Keratinocyte (primary cell): ENCODE measurements at regions not wholly inside any gene's neighbourhood (a gene's known extent, or its start where the extent isn't known, plus 50 kb on each side); places are given as distances from the start of the nearest gene placed in this dataset.

ENCODE experiments used
- DNase-seq: peaks from one replicate; pipeline ENCODE4 v3.0.0-alpha.2; 2011; ENCODE audit warnings: low read depth, missing footprints, low spot score
- FAIRE-seq: peaks from 2 replicates; lab custom pipeline; 2011; peaks lifted over from hg19 to GRCh38; lab: Jason Lieb, UNC
- H2AFZ ChIP-seq: 2 replicates; pipeline ENCODE4 v1.6.0; 2012; ENCODE audit warnings: low read length, control low read depth, inconsistent platforms; ENCODE audit not compliant: control insufficient read depth
- H3K27ac ChIP-seq: 2 replicates; pipeline ENCODE4 v1.5.1; 2011; ENCODE audit warnings: low read length; ENCODE audit not compliant: control insufficient read depth, insufficient read depth
- H3K27me3 ChIP-seq: 3 replicates; pipeline ENCODE4 v1.6.0; 2011; ENCODE audit warnings: low read length; ENCODE audit not compliant: control insufficient read depth, insufficient read depth; ENCODE audit errors: extremely low read depth
- H3K36me3 ChIP-seq, 2 experiments: 2 replicates in 1 of 2; 3 replicates in 1 of 2; pipeline ENCODE4 v1.5.1; 2011; ENCODE audit warnings: low read length in 2 of 2, mild to moderate bottlenecking in 1 of 2; ENCODE audit not compliant: control insufficient read depth in 2 of 2, insufficient read depth in 2 of 2; ENCODE audit errors: extremely low read depth in 1 of 2
- H3K4me1 ChIP-seq: 3 replicates; pipeline ENCODE4 v1.5.1; 2011; ENCODE audit warnings: low read length; ENCODE audit not compliant: control insufficient read depth, insufficient read depth; ENCODE audit errors: extremely low read depth
- H3K4me2 ChIP-seq: 3 replicates; pipeline ENCODE4 v1.6.0; 2011; ENCODE audit warnings: low read depth, low read length; ENCODE audit not compliant: control insufficient read depth, insufficient read depth; ENCODE audit errors: extremely low read depth
- H3K4me3 ChIP-seq, 3 experiments: fragments of 200-600 bp in 1 of 3; sonication (generic) in 1 of 3; 2 replicates in 2 of 3; 3 replicates in 1 of 3; pipeline ENCODE4 v1.5.1; 2011 to 2016; ENCODE audit warnings: low read length in 3 of 3, mild to moderate bottlenecking in 3 of 3, control low read depth in 2 of 3, inconsistent platforms in 1 of 3, low read depth in 1 of 3, mixed read lengths in 1 of 3, mixed run types in 1 of 3, moderate library complexity in 1 of 3; ENCODE audit not compliant: control insufficient read depth in 2 of 3, insufficient read depth in 2 of 3; ENCODE audit errors: extremely low read depth in 1 of 3
- H3K79me2 ChIP-seq: 2 replicates; pipeline ENCODE4 v1.6.0; 2012; ENCODE audit warnings: low read length; ENCODE audit not compliant: control insufficient read depth, insufficient read depth
- H3K9ac ChIP-seq: 3 replicates; pipeline ENCODE4 v1.6.0; 2011; ENCODE audit warnings: low read length; ENCODE audit not compliant: control insufficient read depth, insufficient read depth; ENCODE audit errors: extremely low read depth
- H3K9me1 ChIP-seq: 3 replicates; pipeline ENCODE4 v1.6.0; 2011; ENCODE audit warnings: low read length; ENCODE audit not compliant: control insufficient read depth, insufficient read depth; ENCODE audit errors: extremely low read depth
- H3K9me3 ChIP-seq: 2 replicates; pipeline ENCODE4 v1.5.1; 2012; ENCODE audit warnings: low read depth, low read length; ENCODE audit not compliant: control insufficient read depth
- H4K20me1 ChIP-seq: 3 replicates; pipeline ENCODE4 v1.6.0; 2011; ENCODE audit warnings: low read length; ENCODE audit not compliant: control insufficient read depth, insufficient read depth; ENCODE audit errors: extremely low read depth
- CTCF ChIP-seq, 3 experiments: IDR thresholded peaks in 1 of 3; conservative IDR thresholded peaks in 1 of 3; optimal IDR thresholded peaks in 1 of 3; 2 replicates in 2 of 3; 3 replicates in 1 of 3; pipeline versions ENCODE3 to v1.5.1; 2011; ENCODE audit warnings: low read length in 3 of 3, mild to moderate bottlenecking in 3 of 3, moderate library complexity in 2 of 3, control low read depth in 1 of 3, inconsistent platforms in 1 of 3; ENCODE audit not compliant: insufficient read depth in 2 of 3; ENCODE audit errors: extremely low read depth in 1 of 3
- EZH2 ChIP-seq: IDR thresholded peaks from one replicate; pipeline ENCODE4 v1.6.1; 2012; ENCODE audit warnings: inconsistent platforms, mild to moderate bottlenecking, low read length, moderate library complexity
- dilution Hi-C: fragments of 300-500 bp; cut with MboI; formaldehyde crosslinking; loops from one replicate; pipeline ENCODE4 v1.7.0; 2020; ENCODE audit warnings: low sequenced_read_pairs; ENCODE audit not compliant: extremely low pct_ligation_motif_present

GRCh38 chr4:141389649-141390048, 169.0 kb downstream of the ZNF330 start:
- H4K20me1 ChIP-seq, result no peaks in the 10 kb centered on the region
- no peaks in the 10 kb centered on the region for H3K27me3 ChIP-seq
- no peaks in the 10 kb centered on the region for H3K79me2 ChIP-seq
- peak; percentile 79 for FAIRE-seq
- H3K9me3 ChIP-seq, result no peaks in the 10 kb centered on the region
- no peak overlapping the region for H3K9ac ChIP-seq
- H3K9me1 ChIP-seq, result no peaks in the 10 kb centered on the region
- dilution Hi-C loops, result no loop called here
- H3K27ac ChIP-seq, result peak overlapping the region; percentile 13
- peak; percentile 66 for DNase-seq
- TF ChIP-seq CTCF (optimal IDR thresholded peaks at IDR 0.05 in 1 of 3, IDR thresholded peaks at IDR 0.05 in 1 of 3, conservative IDR thresholded peaks at IDR 0.05 in 1 of 3; ENCODE audit: extremely low read depth in 1 of 3, insufficient read depth in 2 of 3, low read length in 3 of 3) (no peak), EZH2 (no peak)
- H3K4me3 ChIP-seq, result no peak overlapping the region
- no peak overlapping the region for H3K4me2 ChIP-seq
- H2AFZ ChIP-seq, result no peak overlapping the region
- H3K4me1 ChIP-seq, result peaks cover 22% of the 10 kb centered on the region
- no peaks in the 10 kb centered on the region for H3K36me3 ChIP-seq

DNA sequence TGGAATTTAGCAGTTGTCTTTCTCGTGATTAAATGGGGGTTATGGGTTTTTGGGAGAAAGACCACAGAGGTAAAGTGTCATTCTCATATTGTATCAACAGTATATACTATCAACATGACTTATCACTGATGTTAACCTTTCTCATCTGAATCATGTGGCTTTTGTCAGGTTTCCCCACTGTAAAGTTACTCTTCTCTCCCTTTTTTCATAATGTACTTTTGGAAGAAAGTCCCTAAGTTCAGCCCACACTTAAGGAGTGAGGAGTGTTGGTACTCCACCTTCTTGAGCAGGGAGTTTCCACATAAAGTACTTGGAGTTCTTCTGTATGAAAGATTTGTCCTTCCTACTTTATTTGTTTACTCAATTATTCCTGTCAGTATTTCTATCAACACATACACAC, 169.9 kb downstream of the ZNF330 start:
- FAIRE-seq (no peak), DNase-seq (no peak)
- TF ChIP-seq CTCF (optimal IDR thresholded peaks at IDR 0.05 in 1 of 3, IDR thresholded peaks at IDR 0.05 in 1 of 3, conservative IDR thresholded peaks at IDR 0.05 in 1 of 3; ENCODE audit: extremely low read depth in 1 of 3, insufficient read depth in 2 of 3, low read length in 3 of 3) (no peak), EZH2 (no peak)
- Histone ChIP-seq H3K27ac (peak overlapping the region; percentile 30), H3K9me1 (no peaks in the 10 kb centered on the region), H3K4me1 (peaks cover 32% of the 10 kb centered on the region), H4K20me1 (no peaks in the 10 kb centered on the region), H3K4me3 (no peak overlapping the region), H3K36me3 (no peaks in the 10 kb centered on the region), H2AFZ (no peak overlapping the region), H3K9ac (no peak overlapping the region), H3K4me2 (no peak overlapping the region), H3K79me2 (no peaks in the 10 kb centered on the region), H3K27me3 (no peaks in the 10 kb centered on the region), H3K9me3 (no peaks in the 10 kb centered on the region)
- dilution Hi-C loops, result no loop called here
